ENCODE measurements at regions not wholly inside any gene's neighbourhood (a gene's known extent, or its start where the extent isn't known, plus 50 kb on each side); places are given as distances from the start of the nearest gene placed in this dataset.

DNA sequence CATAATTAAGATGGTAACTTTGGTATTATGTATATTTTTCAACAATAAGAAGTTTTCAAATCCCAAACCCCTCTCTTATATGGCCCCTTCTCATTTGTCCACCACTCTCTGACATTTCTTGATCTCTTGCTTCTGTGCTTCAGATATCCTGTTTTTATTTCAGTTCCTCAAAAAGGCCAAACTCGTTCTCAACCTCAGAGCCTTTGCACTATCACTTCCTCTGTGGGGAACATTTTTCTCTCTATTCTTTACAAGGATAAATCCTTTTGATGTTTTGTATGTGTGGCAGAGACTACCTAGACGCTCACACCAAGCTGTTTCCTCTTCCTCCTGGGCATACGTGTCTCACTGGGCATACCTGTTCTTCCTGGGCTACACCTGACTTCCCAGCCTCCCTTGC is 54.2 kb upstream of the FRMD4A start:
- TF ChIP-seq, protein P1, sequence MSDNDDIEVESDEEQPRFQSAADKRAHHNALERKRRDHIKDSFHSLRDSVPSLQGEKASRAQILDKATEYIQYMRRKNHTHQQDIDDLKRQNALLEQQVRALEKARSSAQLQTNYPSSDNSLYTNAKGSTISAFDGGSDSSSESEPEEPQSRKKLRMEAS (IDR thresholded peaks at IDR 0.05): no peak
- TF ChIP-seq, protein P2, sequence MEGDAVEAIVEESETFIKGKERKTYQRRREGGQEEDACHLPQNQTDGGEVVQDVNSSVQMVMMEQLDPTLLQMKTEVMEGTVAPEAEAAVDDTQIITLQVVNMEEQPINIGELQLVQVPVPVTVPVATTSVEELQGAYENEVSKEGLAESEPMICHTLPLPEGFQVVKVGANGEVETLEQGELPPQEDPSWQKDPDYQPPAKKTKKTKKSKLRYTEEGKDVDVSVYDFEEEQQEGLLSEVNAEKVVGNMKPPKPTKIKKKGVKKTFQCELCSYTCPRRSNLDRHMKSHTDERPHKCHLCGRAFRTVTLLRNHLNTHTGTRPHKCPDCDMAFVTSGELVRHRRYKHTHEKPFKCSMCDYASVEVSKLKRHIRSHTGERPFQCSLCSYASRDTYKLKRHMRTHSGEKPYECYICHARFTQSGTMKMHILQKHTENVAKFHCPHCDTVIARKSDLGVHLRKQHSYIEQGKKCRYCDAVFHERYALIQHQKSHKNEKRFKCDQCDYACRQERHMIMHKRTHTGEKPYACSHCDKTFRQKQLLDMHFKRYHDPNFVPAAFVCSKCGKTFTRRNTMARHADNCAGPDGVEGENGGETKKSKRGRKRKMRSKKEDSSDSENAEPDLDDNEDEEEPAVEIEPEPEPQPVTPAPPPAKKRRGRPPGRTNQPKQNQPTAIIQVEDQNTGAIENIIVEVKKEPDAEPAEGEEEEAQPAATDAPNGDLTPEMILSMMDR (IDR thresholded peaks at IDR 0.05; ENCODE audit: low read depth, low read length, missing input control): no peak
- TF ChIP-seq TAF1 (conservative IDR thresholded peaks at IDR 0.05): no peak
- no peak for TF ChIP-seq SP1 (IDR thresholded peaks at IDR 0.05)
- TF ChIP-seq FOXA1 (IDR thresholded peaks at IDR 0.05): no peak
- TF ChIP-seq RXRA (IDR thresholded peaks at IDR 0.05): no peak
- TF ChIP-seq RAD21 (IDR thresholded peaks at IDR 0.05): no peak
